Thyroid gland (tissue), 4 donors: ENCODE measurements at regions not wholly inside any gene's neighbourhood (a gene's known extent, or its start where the extent isn't known, plus 50 kb on each side); places are given as distances from the start of the nearest gene placed in this dataset.

Experiments used
- DNase-seq, 2 donors: peaks; one replicate each; pipeline ENCODE4 v3.0.0-alpha.2; 2019
- H3K27ac ChIP-seq, 3 donors: fragments of 200-600 bp; sonication (generic); 1 replicate in 2 of 3; 2 replicates in 1 of 3; pipeline ENCODE4 v1.5.1; 2016 to 2019; ENCODE audit warnings: mild to moderate bottlenecking in 1 of 3, moderate library complexity in 1 of 3
- H3K27me3 ChIP-seq: fragments of 200-600 bp; sonication (generic); one replicate; pipeline ENCODE4 v1.5.1; 2019
- H3K36me3 ChIP-seq, 2 donors: fragments of 200-600 bp; sonication (generic); one replicate each; pipeline ENCODE4 v1.5.1; 2016 to 2019
- H3K4me1 ChIP-seq, 2 donors: fragments of 200-600 bp; sonication (generic); one replicate each; pipeline ENCODE4 v1.5.1; 2017 to 2019
- H3K4me3 ChIP-seq, 3 donors: fragments of 200-600 bp; sonication (generic); replicated peaks in 1 of 3; 1 replicate in 2 of 3; 2 replicates in 1 of 3; pipeline ENCODE4 v1.5.1; 2016; ENCODE audit warnings: mild to moderate bottlenecking in 1 of 3
- H3K9me3 ChIP-seq: fragments of 200-600 bp; sonication (generic); one replicate; pipeline ENCODE4 v1.5.1; 2017
- POLR2A ChIP-seq, 2 donors: fragments of 450-650 bp; IDR thresholded peaks; one replicate each; pipeline ENCODE4 v1.6.1; 2017; ENCODE audit warnings: antibody characterized with exemption in 2 of 2, mild to moderate bottlenecking in 2 of 2, moderate library complexity in 1 of 2
- WGBS, 2 donors: methylation state at CpG; one replicate each; pipeline ENCODE4 v1.1.5; 2017; 5-methylcytosine and 5-hydroxymethylcytosine counted together
- intact Hi-C: fragments of 100-400 bp; cut with DNase I; formaldehyde crosslinking; loops from one replicate; pipeline ENCODE4 v1.15.1; 2023
- TF ChIP-seq, protein P1 (sequence below), 6 experiments: fragments of 200-600 bp in 3 of 6; fragments of 450-650 bp in 3 of 6; sonication (generic) in 3 of 6; IDR thresholded peaks; one replicate each; pipeline ENCODE4 v1.5.1; 2016 to 2019; ENCODE audit warnings: antibody characterized with exemption in 6 of 6, mild to moderate bottlenecking in 2 of 6, inconsistent platforms in 1 of 6, moderate library complexity in 1 of 6

DNA sequence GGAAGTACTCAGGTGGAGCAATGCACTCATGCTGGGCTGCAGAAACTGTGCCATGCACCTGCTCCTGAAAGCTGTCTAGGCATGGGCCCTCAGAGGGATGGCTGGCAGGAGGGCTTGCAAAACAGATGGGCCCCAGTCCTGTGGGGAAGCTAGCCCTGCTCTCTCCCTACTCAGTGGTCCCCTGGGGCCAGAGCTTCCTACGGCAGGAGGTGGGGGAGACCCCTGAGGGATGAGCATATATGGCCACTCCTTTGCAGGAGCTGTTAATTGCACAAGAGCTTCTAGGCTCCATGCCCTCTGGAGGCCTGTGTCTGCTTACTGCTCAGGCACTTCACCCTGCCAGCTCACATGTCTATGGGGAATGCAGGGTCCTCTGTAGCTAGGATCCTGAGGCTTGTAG, 545.3 kb upstream of the PTPRD start:
- Histone ChIP-seq H3K9me3 (no peaks in the 10 kb centered on the region), H3K4me3 (no peak overlapping the region), H3K4me1 (no peaks in the 10 kb centered on the region), H3K27ac (no peak overlapping the region), H3K27me3 (no peaks in the 10 kb centered on the region), H3K36me3 (no peaks in the 10 kb centered on the region)
- intact Hi-C loops = no loop called here
- no peak for TF ChIP-seq POLR2A (IDR thresholded peaks at IDR 0.05)
- TF ChIP-seq, protein P1, sequence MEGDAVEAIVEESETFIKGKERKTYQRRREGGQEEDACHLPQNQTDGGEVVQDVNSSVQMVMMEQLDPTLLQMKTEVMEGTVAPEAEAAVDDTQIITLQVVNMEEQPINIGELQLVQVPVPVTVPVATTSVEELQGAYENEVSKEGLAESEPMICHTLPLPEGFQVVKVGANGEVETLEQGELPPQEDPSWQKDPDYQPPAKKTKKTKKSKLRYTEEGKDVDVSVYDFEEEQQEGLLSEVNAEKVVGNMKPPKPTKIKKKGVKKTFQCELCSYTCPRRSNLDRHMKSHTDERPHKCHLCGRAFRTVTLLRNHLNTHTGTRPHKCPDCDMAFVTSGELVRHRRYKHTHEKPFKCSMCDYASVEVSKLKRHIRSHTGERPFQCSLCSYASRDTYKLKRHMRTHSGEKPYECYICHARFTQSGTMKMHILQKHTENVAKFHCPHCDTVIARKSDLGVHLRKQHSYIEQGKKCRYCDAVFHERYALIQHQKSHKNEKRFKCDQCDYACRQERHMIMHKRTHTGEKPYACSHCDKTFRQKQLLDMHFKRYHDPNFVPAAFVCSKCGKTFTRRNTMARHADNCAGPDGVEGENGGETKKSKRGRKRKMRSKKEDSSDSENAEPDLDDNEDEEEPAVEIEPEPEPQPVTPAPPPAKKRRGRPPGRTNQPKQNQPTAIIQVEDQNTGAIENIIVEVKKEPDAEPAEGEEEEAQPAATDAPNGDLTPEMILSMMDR (IDR thresholded peaks at IDR 0.05) = no peak
- WGBS, 2 donors = no CpG with 5 or more reads among the region's 1 CpG
- no peak for DNase-seq

GRCh38 chr9:11158676-11159075, 545.9 kb upstream of the PTPRD start:
- Histone ChIP-seq H3K4me3 (no peak overlapping the region), H3K9me3 (no peaks in the 10 kb centered on the region), H3K27ac (no peak overlapping the region), H3K36me3 (no peaks in the 10 kb centered on the region), H3K27me3 (no peaks in the 10 kb centered on the region), H3K4me1 (no peaks in the 10 kb centered on the region)
- intact Hi-C loops = no loop called here
- no peak for DNase-seq
- no peak for TF ChIP-seq POLR2A (IDR thresholded peaks at IDR 0.05)
- TF ChIP-seq, protein P1 (IDR thresholded peaks at IDR 0.05) = no peak

GRCh38 chr9:11159318-11159862, 546.6 kb upstream of the PTPRD start:
- 86 to 87% methylated on average over 1 of the region's 1 CpG for WGBS, 2 donors
- no peaks in the 10 kb centered on the region for H3K27me3 ChIP-seq
- intact Hi-C loops = no loop called here
- H3K27ac ChIP-seq = no peak overlapping the region
- DNase-seq = no peak
- H3K4me1 ChIP-seq = no peaks in the 10 kb centered on the region
- H3K36me3 ChIP-seq = no peaks in the 10 kb centered on the region
- H3K4me3 ChIP-seq = no peak overlapping the region
- no peaks in the 10 kb centered on the region for H3K9me3 ChIP-seq
- TF ChIP-seq POLR2A (IDR thresholded peaks at IDR 0.05) = no peak
- TF ChIP-seq, protein P1 (IDR thresholded peaks at IDR 0.05) = no peak

- DNase-seq = no peak
- no peaks in the 10 kb centered on the region for H3K9me3 ChIP-seq
- 93 to 96% methylated on average over 2 of the region's 2 CpGs for WGBS, 2 donors
- intact Hi-C loops = no loop called here
- H3K27me3 ChIP-seq = no peaks in the 10 kb centered on the region
- TF ChIP-seq POLR2A (IDR thresholded peaks at IDR 0.05) = no peak
- TF ChIP-seq, protein P1 (IDR thresholded peaks at IDR 0.05) = no peak
- H3K36me3 ChIP-seq = no peaks in the 10 kb centered on the region
- no peak overlapping the region for H3K27ac ChIP-seq
- H3K4me1 ChIP-seq = no peaks in the 10 kb centered on the region
- no peak overlapping the region for H3K4me3 ChIP-seq
Observed at GRCh38 chr9:11163843-11164242, 551.0 kb upstream of the PTPRD start.

DNA sequence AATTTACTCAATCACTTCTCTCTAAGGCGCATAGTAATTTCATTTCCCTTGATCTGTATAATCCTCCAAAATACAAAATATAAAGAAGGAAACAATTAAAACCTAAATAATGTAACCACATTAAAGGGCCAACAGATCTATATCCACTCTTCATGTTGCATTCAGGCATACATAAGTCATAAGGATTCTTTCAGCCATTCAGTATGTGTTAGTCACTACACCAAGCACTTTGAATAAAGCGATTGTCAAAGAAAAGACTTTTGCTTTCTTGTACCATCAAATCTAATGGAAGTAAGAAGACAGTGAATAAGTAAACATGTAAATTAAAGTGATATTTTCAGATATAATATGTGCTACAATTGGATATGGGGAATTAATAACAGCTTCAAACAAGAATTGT, 569.2 kb upstream of the PTPRD start:
- DNase-seq = no peak
- WGBS, 2 donors = 91 to 92% methylated on average over 2 of the region's 2 CpGs
- Histone ChIP-seq H3K4me3 (no peak overlapping the region), H3K27me3 (no peaks in the 10 kb centered on the region), H3K27ac (no peak overlapping the region), H3K36me3 (no peaks in the 10 kb centered on the region), H3K4me1 (no peaks in the 10 kb centered on the region), H3K9me3 (peaks cover 3% of the 10 kb centered on the region)
- TF ChIP-seq, protein P1 (IDR thresholded peaks at IDR 0.05) = no peak
- intact Hi-C loops = no loop called here
